ENCODE measurements at regions not wholly inside any gene's neighbourhood (a gene's known extent, or its start where the extent isn't known, plus 50 kb on each side); places are given as distances from the start of the nearest gene placed in this dataset.

GRCh38 chr6:71209206-71209605 is 79.4 kb upstream of the OGFRL1 start:
- H3K9me3 ChIP-seq (ENCODE audit: insufficient read depth, low read depth, low read length): no peaks in the 10 kb centered on the region
- H3K4me1 ChIP-seq (ENCODE audit: control insufficient read depth in 1 of 2, insufficient read depth in 2 of 2, low read length in 2 of 2): peaks cover 0 to 1% of the 10 kb centered on the region in 2 experiments
- no CpG with 5 or more reads among the region's 1 CpG for whole genome bisulfite sequencing (ENCODE audit: extremely low coverage, insufficient coverage, insufficient read length)
- H4K91ac ChIP-seq (ENCODE audit: low read depth, low read length): no peak overlapping the region
- no peak overlapping the region for H3K9ac ChIP-seq (ENCODE audit: low read length)
- no peak overlapping the region for H2AK5ac ChIP-seq (ENCODE audit: low read length)
- H2AFZ ChIP-seq (ENCODE audit: insufficient read depth, low read length, poor library complexity): no peak overlapping the region
- H3K27me3 ChIP-seq (ENCODE audit: insufficient read depth, low read length): no peaks in the 10 kb centered on the region
- H4K8ac ChIP-seq (ENCODE audit: low read depth, low read length): no peak overlapping the region
- no peak overlapping the region for H3K14ac ChIP-seq (ENCODE audit: low read length)
- no peaks in the 10 kb centered on the region for H3K36me3 ChIP-seq (ENCODE audit: control insufficient read depth in 1 of 2, insufficient read depth in 2 of 2, low read length in 2 of 2)
- H3K4ac ChIP-seq (ENCODE audit: low read depth, low read length): no peak overlapping the region
- no peak overlapping the region for H2BK12ac ChIP-seq (ENCODE audit: low read length)
- H4K12ac ChIP-seq (ENCODE audit: low read depth, low read length): no peak overlapping the region
- peaks cover 2% of the 10 kb centered on the region for H3K79me1 ChIP-seq (ENCODE audit: low read length)
- no peaks in the 10 kb centered on the region for H3K79me2 ChIP-seq (ENCODE audit: control insufficient read depth, insufficient read depth, low read length, poor library complexity)
- no peak for DNase-seq
- H3K27ac ChIP-seq (ENCODE audit: low read depth, low read length): no peak overlapping the region
- no peak overlapping the region for H3K4me2 ChIP-seq (ENCODE audit: low read length)
- H2BK120ac ChIP-seq (ENCODE audit: insufficient read depth, low read length, poor library complexity): no peak overlapping the region
- no peak overlapping the region for H2BK5ac ChIP-seq (ENCODE audit: low read depth, low read length, poor library complexity)
- no peak overlapping the region for H3K4me3 ChIP-seq (ENCODE audit: low read depth, low read length)
- H3K23ac ChIP-seq (ENCODE audit: low read length): no peak overlapping the region
- H3K18ac ChIP-seq (ENCODE audit: low read length): no peak overlapping the region

GRCh38 chr6:71209626-71210025 is 79.0 kb upstream of the OGFRL1 start:
- Histone ChIP-seq H3K4me2 (ENCODE audit: low read length) (no peak overlapping the region), H3K23ac (ENCODE audit: low read length) (no peak overlapping the region), H4K91ac (ENCODE audit: low read depth, low read length) (no peak overlapping the region), H2BK12ac (ENCODE audit: low read length) (no peak overlapping the region), H3K4me3 (ENCODE audit: low read depth, low read length) (no peak overlapping the region), H3K36me3 (ENCODE audit: control insufficient read depth in 1 of 2, insufficient read depth in 2 of 2, low read length in 2 of 2) (no peaks in the 10 kb centered on the region), H2AFZ (ENCODE audit: insufficient read depth, low read length, poor library complexity) (no peak overlapping the region), H2AK5ac (ENCODE audit: low read length) (no peak overlapping the region), H3K9ac (ENCODE audit: low read length) (no peak overlapping the region), H3K14ac (ENCODE audit: low read length) (no peak overlapping the region), H4K12ac (ENCODE audit: low read depth, low read length) (no peak overlapping the region), H3K18ac (ENCODE audit: low read length) (no peak overlapping the region), H3K4me1 (ENCODE audit: control insufficient read depth in 1 of 2, insufficient read depth in 2 of 2, low read length in 2 of 2) (no peaks in the 10 kb centered on the region), H3K27ac (ENCODE audit: low read depth, low read length) (no peak overlapping the region), H3K27me3 (ENCODE audit: insufficient read depth, low read length) (no peaks in the 10 kb centered on the region), H3K79me1 (ENCODE audit: low read length) (peaks cover under 1% of the 10 kb centered on the region), H3K9me3 (ENCODE audit: insufficient read depth, low read depth, low read length) (no peaks in the 10 kb centered on the region), H3K4ac (ENCODE audit: low read depth, low read length) (no peak overlapping the region), H4K8ac (ENCODE audit: low read depth, low read length) (no peak overlapping the region), H2BK5ac (ENCODE audit: low read depth, low read length, poor library complexity) (no peak overlapping the region), H3K79me2 (ENCODE audit: control insufficient read depth, insufficient read depth, low read length, poor library complexity) (no peaks in the 10 kb centered on the region), H2BK120ac (ENCODE audit: insufficient read depth, low read length, poor library complexity) (no peak overlapping the region)
- DNase-seq: no peak

GRCh38 chr6:71211799-71212198 is 76.8 kb upstream of the OGFRL1 start:
- DNase-seq: no peak
- Histone ChIP-seq H3K23ac (ENCODE audit: low read length) (no peak overlapping the region), H3K18ac (ENCODE audit: low read length) (no peak overlapping the region), H2AK5ac (ENCODE audit: low read length) (no peak overlapping the region), H2BK12ac (ENCODE audit: low read length) (no peak overlapping the region), H3K79me2 (ENCODE audit: control insufficient read depth, insufficient read depth, low read length, poor library complexity) (no peaks in the 10 kb centered on the region), H2BK5ac (ENCODE audit: low read depth, low read length, poor library complexity) (no peak overlapping the region), H3K4ac (ENCODE audit: low read depth, low read length) (no peak overlapping the region), H4K12ac (ENCODE audit: low read depth, low read length) (no peak overlapping the region), H3K4me2 (ENCODE audit: low read length) (no peak overlapping the region), H3K14ac (ENCODE audit: low read length) (no peak overlapping the region), H3K9me3 (ENCODE audit: insufficient read depth, low read depth, low read length) (no peaks in the 10 kb centered on the region), H2AFZ (ENCODE audit: insufficient read depth, low read length, poor library complexity) (no peak overlapping the region), H4K91ac (ENCODE audit: low read depth, low read length) (no peak overlapping the region), H4K8ac (ENCODE audit: low read depth, low read length) (no peak overlapping the region), H3K79me1 (ENCODE audit: low read length) (no peaks in the 10 kb centered on the region), H3K4me3 (ENCODE audit: low read depth, low read length) (no peak overlapping the region), H3K4me1 (ENCODE audit: control insufficient read depth in 1 of 2, insufficient read depth in 2 of 2, low read length in 2 of 2) (no peaks in the 10 kb centered on the region), H3K9ac (ENCODE audit: low read length) (no peak overlapping the region), H3K36me3 (ENCODE audit: control insufficient read depth in 1 of 2, insufficient read depth in 2 of 2, low read length in 2 of 2) (no peaks in the 10 kb centered on the region), H3K27me3 (ENCODE audit: insufficient read depth, low read length) (no peaks in the 10 kb centered on the region), H2BK120ac (ENCODE audit: insufficient read depth, low read length, poor library complexity) (no peak overlapping the region), H3K27ac (ENCODE audit: low read depth, low read length) (no peak overlapping the region)
- WGBS (ENCODE audit: extremely low coverage, insufficient coverage, insufficient read length): no CpG with 5 or more reads among the region's 2 CpGs

GRCh38 chr6:71220466-71220865 is 68.1 kb upstream of the OGFRL1 start:
- no peaks in the 10 kb centered on the region for H3K9me3 ChIP-seq (ENCODE audit: insufficient read depth, low read depth, low read length)
- no peak overlapping the region for H3K14ac ChIP-seq (ENCODE audit: low read length)
- no peak overlapping the region for H2BK5ac ChIP-seq (ENCODE audit: low read depth, low read length, poor library complexity)
- no peak overlapping the region for H4K91ac ChIP-seq (ENCODE audit: low read depth, low read length)
- no peak overlapping the region for H2AFZ ChIP-seq (ENCODE audit: insufficient read depth, low read length, poor library complexity)
- no peak overlapping the region for H2BK120ac ChIP-seq (ENCODE audit: insufficient read depth, low read length, poor library complexity)
- H3K27me3 ChIP-seq (ENCODE audit: insufficient read depth, low read length): no peaks in the 10 kb centered on the region
- no peak overlapping the region for H3K18ac ChIP-seq (ENCODE audit: low read length)
- no peak overlapping the region for H2AK5ac ChIP-seq (ENCODE audit: low read length)
- H3K79me2 ChIP-seq (ENCODE audit: control insufficient read depth, insufficient read depth, low read length, poor library complexity): no peaks in the 10 kb centered on the region
- H3K36me3 ChIP-seq (ENCODE audit: control insufficient read depth in 1 of 2, insufficient read depth in 2 of 2, low read length in 2 of 2): no peaks in the 10 kb centered on the region
- no peaks in the 10 kb centered on the region for H3K79me1 ChIP-seq (ENCODE audit: low read length)
- H3K4ac ChIP-seq (ENCODE audit: low read depth, low read length): no peak overlapping the region
- H2BK12ac ChIP-seq (ENCODE audit: low read length): no peak overlapping the region
- H3K27ac ChIP-seq (ENCODE audit: low read depth, low read length): no peak overlapping the region
- H3K4me3 ChIP-seq (ENCODE audit: low read depth, low read length): no peak overlapping the region
- H3K4me2 ChIP-seq (ENCODE audit: low read length): no peak overlapping the region
- H4K12ac ChIP-seq (ENCODE audit: low read depth, low read length): no peak overlapping the region
- no peak for DNase-seq
- no peak overlapping the region for H3K23ac ChIP-seq (ENCODE audit: low read length)
- no peak overlapping the region for H3K9ac ChIP-seq (ENCODE audit: low read length)
- no peaks in the 10 kb centered on the region for H3K4me1 ChIP-seq (ENCODE audit: control insufficient read depth in 1 of 2, insufficient read depth in 2 of 2, low read length in 2 of 2)
- no CpG with 5 or more reads among the region's 3 CpGs for WGBS (ENCODE audit: extremely low coverage, insufficient coverage, insufficient read length)
- no peak overlapping the region for H4K8ac ChIP-seq (ENCODE audit: low read depth, low read length)
